Inferior parietal cortex (tissue), 1 donor: ENCODE measurements at regions not wholly inside any gene's neighbourhood (a gene's known extent, or its start where the extent isn't known, plus 50 kb on each side); places are given as distances from the start of the nearest gene placed in this dataset.
"Not testable (repeated sequence)": the region's sequence is repeated elsewhere in the genome, so short reads cannot be mapped to it uniquely, and the experiment has no call there.

ENCODE experiments used
- DNase-seq: peaks from one replicate; pipeline ENCODE4 v3.0.0-alpha.2; 2016; ENCODE audit errors: extremely low spot score

DNA sequence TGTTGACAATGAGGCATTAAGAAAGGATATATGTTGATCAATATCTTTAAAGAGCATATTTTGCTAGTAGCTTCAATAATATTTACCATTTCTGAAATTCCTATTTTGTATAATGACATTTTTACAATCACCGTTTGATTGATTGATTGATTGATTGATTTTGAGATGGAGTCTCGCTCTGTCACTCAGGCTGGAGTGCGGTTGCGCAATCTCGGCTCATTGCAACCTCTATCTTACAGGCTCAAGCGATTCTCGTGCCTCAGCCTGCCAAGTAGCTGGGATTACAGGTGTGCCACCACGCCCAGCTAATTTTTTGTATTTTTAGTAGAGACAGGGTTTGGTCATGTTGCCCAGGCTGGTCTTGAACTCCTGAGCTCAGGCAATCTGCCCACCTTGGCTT is 150.9 kb upstream of the TEX13D start:
- DNase-seq, result not testable (repeated sequence)

- no peak for DNase-seq
Observed at GRCh38 chrX:124190440-124190839, 142.0 kb upstream of the TEX13D start.

GRCh38 chrX:124194199-124194598 is 138.3 kb upstream of the TEX13D start:
- no peak for DNase-seq

DNA sequence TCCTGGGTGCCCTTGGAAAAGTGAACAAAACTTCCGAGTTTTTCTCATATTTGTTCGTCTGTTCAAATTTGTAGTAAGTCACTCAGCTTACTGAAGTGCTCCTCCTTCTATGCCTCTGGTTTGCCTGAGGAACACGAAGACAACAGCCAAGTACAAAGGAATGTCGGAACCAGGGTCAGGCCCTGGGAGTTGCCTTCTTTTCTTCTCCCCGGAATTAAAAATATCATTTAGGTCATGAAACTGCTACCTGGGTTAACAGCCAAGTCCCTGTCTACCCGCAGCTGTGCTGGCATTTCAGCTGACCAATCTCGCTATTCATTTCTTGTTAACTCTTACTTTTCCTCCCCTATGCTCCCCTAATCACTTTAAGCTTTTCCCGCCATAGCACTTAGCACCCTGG is 137.6 kb upstream of the TEX13D start:
- DNase-seq, result no peak

DNA sequence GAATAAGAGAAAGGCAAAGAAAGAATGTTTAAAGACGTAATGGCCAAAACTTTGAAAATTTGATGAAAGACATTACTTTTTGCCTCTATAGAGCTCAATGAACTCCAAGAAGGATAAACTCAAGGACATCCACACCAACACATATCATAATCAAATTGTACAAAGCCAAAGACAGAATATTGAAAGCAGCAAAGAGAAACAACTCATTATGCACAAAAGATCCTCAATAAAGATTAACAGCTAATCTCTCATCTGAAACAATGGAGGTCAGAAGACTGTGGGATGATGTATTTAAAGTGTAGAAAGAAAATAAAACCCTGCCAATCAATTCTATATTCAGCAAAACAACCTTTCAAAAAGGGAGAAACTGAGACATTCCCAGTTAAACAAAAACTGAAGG is 129.1 kb upstream of the TEX13D start:
- DNase-seq, result no peak

DNA sequence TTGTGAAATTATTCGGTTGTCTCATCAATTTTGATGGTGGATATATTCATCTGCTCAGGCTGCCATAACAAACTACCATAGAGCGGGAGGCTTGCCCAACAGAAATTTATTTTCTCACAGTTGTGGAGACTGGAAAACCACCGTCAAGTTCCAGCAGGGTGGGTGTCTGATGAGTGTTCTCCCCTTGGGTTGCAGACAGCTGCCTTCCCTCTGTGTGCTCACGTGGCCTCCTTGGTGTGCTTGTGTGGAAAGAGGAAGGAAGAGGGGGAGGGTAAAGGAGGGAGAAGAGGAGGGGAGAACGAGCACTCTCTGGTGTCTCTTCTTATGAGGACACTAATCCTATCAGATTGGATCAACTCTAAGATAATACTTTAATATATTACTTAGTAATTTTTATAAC is 123.8 kb upstream of the TEX13D start:
- no peak for DNase-seq

GRCh38 chrX:124209792-124210576 is 122.5 kb upstream of the TEX13D start:
- DNase-seq, result no peak

GRCh38 chrX:124211312-124211942 is 121.0 kb upstream of the TEX13D start:
- peak; percentile 25 for DNase-seq

GRCh38 chrX:124212622-124213021 is 119.8 kb upstream of the TEX13D start:
- no peak for DNase-seq

DNA sequence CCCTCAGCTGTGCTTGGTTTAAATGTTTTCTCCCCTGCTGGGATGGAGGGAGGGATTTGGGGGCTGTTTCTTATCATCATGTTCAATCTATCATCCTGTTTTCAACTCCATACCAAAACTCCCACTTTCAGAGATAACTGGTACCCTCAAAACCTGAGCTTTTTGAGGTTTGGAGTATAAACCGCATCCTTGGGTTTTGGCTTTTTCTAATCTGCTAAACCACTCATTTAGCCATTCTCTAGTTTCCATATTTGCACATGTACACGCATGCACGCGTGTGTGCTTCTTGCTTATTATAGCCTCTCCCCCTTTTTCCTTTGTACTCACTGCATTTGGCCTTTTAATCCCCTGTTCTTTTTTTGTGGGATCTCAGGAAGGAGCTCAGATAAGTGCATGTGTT is 116.7 kb upstream of the TEX13D start:
- DNase-seq, result no peak

DNA sequence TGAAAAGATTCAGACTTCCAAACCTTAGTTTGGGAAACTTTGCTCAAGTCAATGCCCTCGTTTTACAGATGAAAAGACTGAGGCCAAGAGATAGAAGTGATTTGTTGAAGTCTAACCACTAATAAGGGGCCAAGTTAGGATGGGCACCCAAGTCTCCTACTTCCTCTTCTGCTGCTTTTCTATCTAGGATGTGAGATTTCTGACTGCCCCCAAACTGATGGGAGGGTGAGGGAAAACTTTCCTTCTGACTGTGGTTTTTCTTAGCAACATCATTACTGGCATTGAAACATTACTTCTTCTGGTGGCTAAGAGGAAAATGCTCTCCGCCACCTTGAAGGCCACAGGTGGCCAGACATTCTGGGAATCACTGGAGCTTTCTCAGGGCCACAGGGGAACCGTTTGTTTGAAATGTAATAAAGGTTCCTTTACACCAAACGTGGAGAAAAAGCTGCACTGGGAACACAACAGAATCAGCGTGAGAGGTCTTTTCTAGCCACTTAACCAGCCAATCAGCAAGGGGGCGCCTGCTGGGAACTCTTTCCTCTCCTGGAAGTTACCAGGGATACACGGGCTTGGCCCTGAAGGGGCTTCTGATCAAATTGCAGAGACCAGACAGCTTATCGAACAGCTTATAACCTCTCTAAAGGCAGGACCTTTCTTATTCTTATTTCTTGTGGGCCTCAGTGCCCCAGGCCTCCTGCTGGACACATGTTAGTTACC is 115.9 kb upstream of the TEX13D start:
- no peak for DNase-seq

GRCh38 chrX:124217304-124218251 is 114.9 kb upstream of the TEX13D start:
- no peak for DNase-seq

DNA sequence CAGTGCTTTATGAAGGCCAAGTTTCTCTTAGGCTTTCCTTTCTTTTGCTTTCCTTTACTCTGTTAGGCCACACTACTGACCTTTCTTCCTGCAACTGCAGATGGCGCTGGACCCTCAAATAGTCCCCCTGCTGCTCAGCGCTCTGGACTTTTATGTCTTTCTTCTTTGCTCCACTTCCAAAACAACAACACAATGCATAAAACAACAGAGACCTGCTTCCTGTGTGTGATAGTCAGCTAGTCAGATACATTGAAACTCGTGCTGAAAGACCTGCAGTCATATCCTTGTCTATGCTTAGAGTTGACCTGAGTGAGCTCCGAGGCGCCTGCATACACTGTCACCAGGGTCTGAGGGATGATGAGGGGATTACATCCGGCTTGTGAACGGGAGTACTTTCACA is 108.9 kb upstream of the TEX13D start:
- no peak for DNase-seq

DNA sequence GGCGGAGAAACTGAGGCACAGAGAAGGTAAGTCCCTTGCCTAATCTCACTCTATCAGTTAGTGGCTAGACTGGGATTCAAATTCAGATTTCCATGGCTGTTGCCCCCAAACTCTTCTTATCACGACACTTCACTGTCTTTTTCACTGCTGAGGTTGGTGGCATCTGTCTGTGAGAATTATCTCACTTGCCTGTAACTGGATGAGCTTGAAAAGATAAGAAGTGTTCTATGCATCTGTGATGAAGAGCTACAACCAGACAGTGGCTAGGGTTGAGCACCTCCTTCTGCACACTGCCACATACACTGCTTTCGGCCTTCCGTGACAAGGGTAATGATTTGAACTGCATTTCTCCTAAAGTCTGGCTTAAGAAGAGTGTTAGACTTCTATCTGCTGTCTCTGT is 107.9 kb upstream of the TEX13D start:
- DNase-seq, result no peak

GRCh38 chrX:124226129-124226528 is 106.3 kb upstream of the TEX13D start:
- DNase-seq, result no peak

DNA sequence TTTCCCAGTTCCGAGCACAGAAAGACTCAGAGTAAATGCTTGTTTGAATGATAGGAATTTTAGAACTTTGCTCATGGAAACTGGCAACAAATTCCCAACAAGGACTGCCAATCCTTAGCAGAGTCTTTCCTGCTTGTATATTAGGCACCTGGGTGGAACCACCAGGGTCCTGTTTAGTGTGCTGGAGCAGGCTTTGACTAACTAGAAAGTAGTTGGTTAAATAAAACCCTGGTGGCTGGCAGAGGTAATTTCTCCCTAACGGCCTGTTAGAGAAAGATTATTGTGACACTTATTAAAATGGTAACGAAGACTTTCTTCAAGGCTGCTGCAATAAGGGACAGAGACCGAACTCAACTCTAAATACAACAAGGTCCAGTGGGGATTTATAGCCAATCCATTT is 103.6 kb upstream of the TEX13D start:
- DNase-seq, result no peak

DNA sequence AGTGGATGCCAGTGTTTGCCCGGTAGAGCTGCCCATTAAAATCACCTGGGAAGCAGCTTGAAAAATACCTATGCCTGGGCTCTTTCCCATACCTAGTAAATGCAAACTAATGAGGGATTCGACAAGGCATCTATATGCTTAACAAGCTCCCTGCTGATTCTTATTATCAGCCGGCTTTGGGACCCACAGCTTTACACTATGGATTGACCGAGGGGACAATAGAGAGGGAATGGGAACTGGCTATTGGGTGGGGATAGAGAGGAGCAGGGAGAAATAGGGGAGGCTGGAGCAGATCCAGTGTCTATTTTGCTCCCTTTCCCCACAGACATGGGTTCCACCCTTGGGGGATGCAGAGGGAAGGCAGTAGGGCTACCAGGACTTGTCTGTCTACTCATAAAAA is 103.1 kb upstream of the TEX13D start:
- no peak for DNase-seq

DNA sequence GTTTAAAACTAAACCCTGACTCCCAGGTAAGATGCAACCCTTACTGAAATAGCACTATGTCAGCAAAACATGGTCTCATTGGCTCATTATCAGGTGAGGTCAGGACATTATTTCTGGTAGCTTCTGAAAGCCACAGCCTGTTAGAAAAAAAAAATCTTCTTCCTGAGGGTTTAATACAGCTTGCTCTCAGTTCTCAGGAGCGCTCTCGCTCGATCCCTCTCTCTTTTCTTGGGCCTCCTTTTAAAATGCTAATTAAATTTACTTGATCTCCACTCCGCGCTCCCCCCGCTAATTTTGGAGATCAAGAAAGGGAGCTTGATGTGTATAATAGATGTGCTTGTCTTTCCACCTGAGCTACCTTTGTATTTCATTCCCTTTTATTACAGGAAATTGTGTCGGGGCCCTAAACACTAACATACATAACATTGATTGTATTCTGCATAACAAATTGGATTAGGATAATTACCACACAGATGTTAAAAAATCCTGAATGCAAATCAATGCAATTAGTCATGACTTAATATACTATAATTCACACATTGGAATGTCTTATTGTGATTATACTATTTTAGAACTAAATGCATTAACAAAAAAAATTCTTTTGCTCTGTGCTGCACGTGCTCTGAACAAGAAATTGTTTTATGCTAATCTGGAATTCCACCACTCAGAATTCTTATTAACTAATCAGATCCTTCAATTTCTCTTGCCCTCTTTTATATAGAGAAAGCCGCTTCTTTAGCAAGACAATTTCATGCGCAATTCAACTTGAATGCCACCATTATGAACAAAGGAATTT is 101.6 kb upstream of the TEX13D start:
- no peak for DNase-seq

DNA sequence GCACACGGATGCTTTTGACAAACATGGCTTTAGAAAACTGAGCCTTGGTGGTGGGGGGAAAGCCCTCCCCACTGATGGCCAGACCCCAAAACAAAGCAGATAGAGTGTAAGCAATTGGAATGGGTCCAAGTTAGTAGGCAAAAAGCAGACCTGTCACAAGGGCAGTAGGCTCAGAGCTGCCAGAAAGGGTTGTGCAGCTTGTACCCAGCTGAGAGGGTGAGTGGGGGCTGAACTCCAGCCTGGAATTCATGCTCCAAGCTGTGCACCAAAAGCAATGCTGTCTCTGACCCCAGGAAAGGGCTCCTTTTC is 101.1 kb upstream of the TEX13D start:
- DNase-seq, result no peak

GRCh38 chrX:124232523-124233201 is 99.8 kb upstream of the TEX13D start:
- no peak for DNase-seq

- DNase-seq, result no peak
Observed at GRCh38 chrX:124234348-124234747, 98.1 kb upstream of the TEX13D start.
